Endodermal cell (in vitro differentiated cells): ENCODE measurements at regions not wholly inside any gene's neighbourhood (a gene's known extent, or its start where the extent isn't known, plus 50 kb on each side); places are given as distances from the start of the nearest gene placed in this dataset.
A peak's percentile ranks its signal among the peaks of the same experiment; 100 is the strongest.

Source experiments
- DNase-seq: peaks from one replicate; pipeline ENCODE4 v3.0.0-alpha.2; 2017
- H3K27ac ChIP-seq: 2 replicates; pipeline ENCODE4 v1.5.1; 2013; ENCODE audit warnings: mild to moderate bottlenecking, low read depth, low read length, moderate library complexity
- H3K27me3 ChIP-seq: 2 replicates; pipeline ENCODE4 v1.6.1; 2013; ENCODE audit warnings: mild to moderate bottlenecking, low read length, moderate library complexity; ENCODE audit not compliant: insufficient read depth, control insufficient read depth, poor library complexity, severe bottlenecking
- H3K36me3 ChIP-seq: 2 replicates; pipeline ENCODE4 v1.7.0; 2013; ENCODE audit warnings: mild to moderate bottlenecking, low read length, moderate library complexity; ENCODE audit not compliant: control insufficient read depth, insufficient read depth
- H3K4me1 ChIP-seq: one replicate; pipeline ENCODE4 v1.7.0; 2013; ENCODE audit warnings: low read length; ENCODE audit not compliant: control insufficient read depth, insufficient read depth
- H3K4me3 ChIP-seq: 2 replicates; pipeline ENCODE4 v1.5.1; 2013; ENCODE audit warnings: mild to moderate bottlenecking, low read length, moderate library complexity
- H3K9ac ChIP-seq: 2 replicates; pipeline ENCODE4 v1.6.1; 2013; ENCODE audit warnings: mild to moderate bottlenecking, low read length, moderate library complexity; ENCODE audit not compliant: poor library complexity, severe bottlenecking; ENCODE audit errors: extremely low read depth
- H3K9me3 ChIP-seq: 2 replicates; pipeline ENCODE4 v1.6.1; 2013; ENCODE audit warnings: mild to moderate bottlenecking, low read length, moderate library complexity; ENCODE audit not compliant: control insufficient read depth
- H3K27ac Mint-ChIP-seq: 2 replicates; pipeline ENCODE4 v1.8.0; 2020; ENCODE audit warnings: mixed read lengths
- H3K27me3 Mint-ChIP-seq: 2 replicates; pipeline ENCODE4 v1.8.0; 2021; ENCODE audit warnings: mild to moderate bottlenecking, mixed read lengths; ENCODE audit not compliant: insufficient read depth
- H3K36me3 Mint-ChIP-seq: 2 replicates; pipeline ENCODE4 v1.8.0; 2020; ENCODE audit warnings: low read depth, mixed read lengths
- H3K4me1 Mint-ChIP-seq: 2 replicates; pipeline ENCODE4 v1.8.0; 2020; ENCODE audit warnings: mixed read lengths
- H3K4me3 Mint-ChIP-seq: 2 replicates; pipeline ENCODE4 v1.8.0; 2020; ENCODE audit warnings: mild to moderate bottlenecking, moderate library complexity, mixed read lengths
- H3K9me3 Mint-ChIP-seq: 2 replicates; pipeline ENCODE4 v1.8.0; 2020; ENCODE audit warnings: mild to moderate bottlenecking, mixed read lengths
- CTCF ChIP-seq: fragments of 200-600 bp; sonication (generic); conservative IDR thresholded peaks from 2 replicates; pipeline ENCODE4 v1.5.0; 2021; ENCODE audit warnings: antibody characterized with exemption, mild to moderate bottlenecking
- WGBS, 2 experiments: methylation state at CpG; one replicate each; pipeline versions ENCODE4 v1.1.5 to v1.1.7; 2013; ENCODE audit warnings: missing lambda C conversion rate in 2 of 2, mixed read lengths in 1 of 2; ENCODE audit not compliant: insufficient coverage in 1 of 2, insufficient read length in 1 of 2; 5-methylcytosine and 5-hydroxymethylcytosine counted together

DNA sequence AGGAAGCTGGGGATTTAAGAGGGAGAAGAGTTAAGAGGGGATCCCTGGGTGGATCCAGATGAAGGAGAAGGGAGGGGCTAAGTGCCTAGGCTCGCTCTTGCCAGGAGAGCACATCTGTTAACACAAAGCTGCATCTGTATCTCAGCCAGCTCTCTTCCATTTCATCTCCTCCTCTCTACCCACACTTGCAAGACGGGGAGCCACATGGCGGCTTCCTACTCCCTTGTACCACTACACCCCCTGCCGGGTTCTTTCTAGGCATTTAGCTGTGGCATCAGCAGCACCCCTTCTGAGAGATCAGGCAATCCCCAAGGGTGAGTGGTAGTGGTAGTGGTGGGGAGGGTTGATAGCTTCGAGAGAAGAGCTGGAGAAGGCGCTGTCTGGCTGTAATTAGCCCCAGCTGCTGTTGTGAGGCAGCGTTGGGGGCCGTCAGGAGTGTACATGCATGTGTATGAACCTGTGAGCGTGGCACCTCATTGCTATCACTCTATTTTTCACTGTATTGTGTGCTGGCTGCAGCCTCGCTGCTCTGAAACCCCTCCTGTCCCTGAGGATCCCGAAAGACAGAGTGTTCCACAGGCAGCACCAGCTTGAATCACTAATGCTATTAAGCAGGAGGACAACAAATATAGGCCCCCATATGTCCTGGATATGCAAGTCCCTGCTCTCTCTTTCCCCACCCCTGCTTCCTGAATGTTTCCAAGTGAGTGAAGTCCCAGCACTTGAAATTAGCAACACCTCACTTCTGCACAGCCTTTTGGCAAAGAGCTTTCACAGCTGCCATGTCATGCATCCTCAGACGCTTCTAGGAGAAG is 73.7 kb downstream of the RTL9 start:
- peaks cover 33% of the 10 kb centered on the region for H3K4me1 Mint-ChIP-seq
- Histone ChIP-seq H3K9ac (no peak overlapping the region), H3K9me3 (no peaks in the 10 kb centered on the region), H3K4me3 (no peak overlapping the region), H3K27ac (no peak overlapping the region), H3K4me1 (no peaks in the 10 kb centered on the region), H3K36me3 (no peaks in the 10 kb centered on the region), H3K27me3 (no peaks in the 10 kb centered on the region)
- peaks cover 89% of the 10 kb centered on the region for H3K27me3 Mint-ChIP-seq
- H3K9me3 Mint-ChIP-seq = no peaks in the 10 kb centered on the region
- WGBS, 2 experiments = 87 to 100% methylated on average over 2 to 12 of the region's 12 CpGs
- H3K36me3 Mint-ChIP-seq = no peaks in the 10 kb centered on the region
- no peak for DNase-seq
- no peak for TF ChIP-seq CTCF
- no peak overlapping the region for H3K4me3 Mint-ChIP-seq
- H3K27ac Mint-ChIP-seq = no peak overlapping the region

GRCh38 chrX:110432906-110433215 is 74.2 kb downstream of the RTL9 start:
- Histone ChIP-seq H3K9me3 (no peaks in the 10 kb centered on the region), H3K4me1 (no peaks in the 10 kb centered on the region), H3K27me3 (no peaks in the 10 kb centered on the region), H3K27ac (no peak overlapping the region), H3K9ac (no peak overlapping the region), H3K36me3 (no peaks in the 10 kb centered on the region), H3K4me3 (no peak overlapping the region)
- H3K9me3 Mint-ChIP-seq = no peaks in the 10 kb centered on the region
- H3K4me1 Mint-ChIP-seq = peaks cover 29% of the 10 kb centered on the region
- WGBS, 2 experiments = 74 to 86% methylated on average over 3 to 6 of the region's 6 CpGs
- no peaks in the 10 kb centered on the region for H3K36me3 Mint-ChIP-seq
- H3K27me3 Mint-ChIP-seq = peaks cover 91% of the 10 kb centered on the region
- no peak overlapping the region for H3K4me3 Mint-ChIP-seq
- TF ChIP-seq CTCF = no peak
- DNase-seq = no peak
- no peak overlapping the region for H3K27ac Mint-ChIP-seq

- Histone ChIP-seq H3K27ac (no peak overlapping the region), H3K9ac (no peak overlapping the region), H3K9me3 (no peaks in the 10 kb centered on the region), H3K27me3 (no peaks in the 10 kb centered on the region), H3K36me3 (no peaks in the 10 kb centered on the region), H3K4me3 (no peak overlapping the region), H3K4me1 (no peaks in the 10 kb centered on the region)
- no peak overlapping the region for H3K4me3 Mint-ChIP-seq
- H3K36me3 Mint-ChIP-seq = no peaks in the 10 kb centered on the region
- peak; percentile 30 for TF ChIP-seq CTCF
- 70 to 88% methylated on average over 1 of the region's 1 CpG for WGBS, 2 experiments
- H3K27ac Mint-ChIP-seq = no peak overlapping the region
- no peak for DNase-seq
- peaks cover 26% of the 10 kb centered on the region for H3K4me1 Mint-ChIP-seq
- peaks cover 95% of the 10 kb centered on the region for H3K27me3 Mint-ChIP-seq
- no peaks in the 10 kb centered on the region for H3K9me3 Mint-ChIP-seq
Measured at GRCh38 chrX:110435196-110435595, 76.5 kb downstream of the RTL9 start.
